ENCODE measurements at regions not wholly inside any gene's neighbourhood (a gene's known extent, or its start where the extent isn't known, plus 50 kb on each side); places are given as distances from the start of the nearest gene placed in this dataset.

DNA sequence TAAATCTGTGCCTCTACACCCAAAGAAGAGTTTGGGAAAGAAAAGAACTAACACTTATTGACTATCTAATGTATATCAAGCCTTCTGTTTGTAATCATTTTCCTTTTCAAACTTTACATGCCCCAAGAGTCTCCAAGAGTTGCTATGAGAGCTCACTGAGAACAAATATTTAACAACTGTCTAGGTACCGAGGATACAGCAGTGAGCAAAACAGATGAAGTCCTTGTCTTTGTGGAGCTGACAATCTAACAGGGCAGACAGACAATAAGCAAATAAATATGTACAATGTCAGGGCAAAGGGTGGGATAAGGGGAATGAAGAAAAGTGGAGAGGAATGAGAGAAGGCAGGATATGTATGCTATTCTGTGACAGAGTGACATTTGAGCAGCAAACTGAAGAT lies 64.8 kb upstream of the KSR1 start:
- no peak overlapping the region for H3K27ac ChIP-seq (ENCODE audit: insufficient read depth, low read depth, low read length, poor library complexity, severe bottlenecking)
- no peaks in the 10 kb centered on the region for H3K36me3 ChIP-seq (ENCODE audit: control insufficient read depth, insufficient read depth, low read length)
- WGBS, 2 experiments, result 90 to 100% methylated on average over 1 of the region's 1 CpG
- H3K27me3 ChIP-seq (ENCODE audit: control insufficient read depth, insufficient read depth, low read length, poor library complexity, severe bottlenecking), result no peaks in the 10 kb centered on the region
- H3K4me3 ChIP-seq (ENCODE audit: insufficient read depth, low read depth, low read length), result no peak overlapping the region
- H3K9me3 ChIP-seq (ENCODE audit: control insufficient read depth, low read length), result no peaks in the 10 kb centered on the region
- H3K4me1 ChIP-seq (ENCODE audit: control insufficient read depth, insufficient read depth, low read length), result no peaks in the 10 kb centered on the region

DNA sequence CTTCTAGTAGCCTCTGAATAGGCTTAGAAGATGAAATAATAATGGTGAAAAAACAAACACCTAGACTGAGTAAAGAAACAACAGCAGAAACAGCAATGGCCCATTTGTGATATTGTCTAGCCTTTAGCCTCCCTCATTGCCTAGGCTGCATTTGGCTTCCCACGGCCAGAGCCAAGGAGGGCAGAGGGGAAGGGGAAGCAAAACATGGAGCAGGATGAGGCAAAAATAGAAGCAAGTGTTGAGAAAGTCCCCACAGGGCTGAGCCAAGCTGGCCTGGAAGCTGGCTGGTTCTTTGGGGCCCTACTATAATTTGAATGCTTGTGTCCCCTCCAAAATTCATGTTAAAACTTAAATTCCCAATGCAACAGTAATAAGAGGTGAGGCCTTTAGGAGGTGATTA lies 60.2 kb upstream of the KSR1 start:
- WGBS, 2 experiments, result 90 to 94% methylated on average over 1 of the region's 1 CpG
- H3K27me3 ChIP-seq (ENCODE audit: control insufficient read depth, insufficient read depth, low read length, poor library complexity, severe bottlenecking), result no peaks in the 10 kb centered on the region
- H3K27ac ChIP-seq (ENCODE audit: insufficient read depth, low read depth, low read length, poor library complexity, severe bottlenecking), result no peak overlapping the region
- H3K4me1 ChIP-seq (ENCODE audit: control insufficient read depth, insufficient read depth, low read length), result no peaks in the 10 kb centered on the region
- H3K9me3 ChIP-seq (ENCODE audit: control insufficient read depth, low read length), result no peaks in the 10 kb centered on the region
- H3K36me3 ChIP-seq (ENCODE audit: control insufficient read depth, insufficient read depth, low read length), result no peaks in the 10 kb centered on the region
- no peak overlapping the region for H3K4me3 ChIP-seq (ENCODE audit: insufficient read depth, low read depth, low read length)

DNA sequence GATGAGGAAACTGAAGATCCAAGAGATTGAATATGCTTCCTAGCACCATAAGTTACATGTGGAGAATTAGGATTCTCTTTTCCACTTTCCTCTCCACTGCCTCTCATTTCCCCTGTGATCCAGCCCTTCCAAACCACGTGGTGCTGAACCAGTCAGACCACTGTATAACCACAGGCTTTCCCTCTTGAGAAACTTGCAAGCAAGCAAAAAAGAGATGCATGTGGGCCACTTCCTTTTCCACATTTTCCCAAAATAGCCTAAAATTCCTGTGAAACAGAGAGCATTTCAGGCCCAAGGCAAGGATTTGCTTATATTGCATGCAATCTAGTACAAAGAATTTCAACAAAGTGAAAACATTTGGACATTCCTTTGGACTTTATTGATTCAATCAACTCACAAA lies 59.3 kb upstream of the KSR1 start:
- WGBS, 2 experiments, result 37 to 63% methylated on average over 1 of the region's 1 CpG
- Histone ChIP-seq H3K27ac (ENCODE audit: insufficient read depth, low read depth, low read length, poor library complexity, severe bottlenecking) (no peak overlapping the region), H3K4me1 (ENCODE audit: control insufficient read depth, insufficient read depth, low read length) (no peaks in the 10 kb centered on the region), H3K27me3 (ENCODE audit: control insufficient read depth, insufficient read depth, low read length, poor library complexity, severe bottlenecking) (no peaks in the 10 kb centered on the region), H3K36me3 (ENCODE audit: control insufficient read depth, insufficient read depth, low read length) (no peaks in the 10 kb centered on the region), H3K4me3 (ENCODE audit: insufficient read depth, low read depth, low read length) (no peak overlapping the region), H3K9me3 (ENCODE audit: control insufficient read depth, low read length) (no peaks in the 10 kb centered on the region)

DNA sequence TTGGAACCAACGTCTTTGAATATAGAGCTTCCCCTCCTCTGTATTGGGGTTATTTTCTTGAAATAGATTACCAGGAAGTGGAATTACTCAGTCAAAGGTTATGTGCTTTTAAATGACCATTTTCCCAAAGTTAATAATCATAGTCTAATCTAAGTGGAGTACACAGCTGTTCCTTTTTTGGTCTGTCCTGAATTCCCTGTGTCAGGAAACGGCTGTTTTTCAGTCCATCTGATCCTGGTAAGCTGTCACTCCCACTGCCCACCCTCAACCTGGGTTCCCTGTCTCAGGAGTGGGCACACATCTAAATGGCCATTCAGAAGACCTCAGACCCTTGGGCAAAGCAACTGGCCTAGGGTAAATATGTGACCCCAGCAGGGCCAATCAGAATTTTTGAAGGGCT lies 57.6 kb upstream of the KSR1 start:
- Histone ChIP-seq H3K4me1 (ENCODE audit: control insufficient read depth, insufficient read depth, low read length) (no peaks in the 10 kb centered on the region), H3K27ac (ENCODE audit: insufficient read depth, low read depth, low read length, poor library complexity, severe bottlenecking) (no peak overlapping the region), H3K9me3 (ENCODE audit: control insufficient read depth, low read length) (no peaks in the 10 kb centered on the region), H3K4me3 (ENCODE audit: insufficient read depth, low read depth, low read length) (no peak overlapping the region), H3K36me3 (ENCODE audit: control insufficient read depth, insufficient read depth, low read length) (no peaks in the 10 kb centered on the region), H3K27me3 (ENCODE audit: control insufficient read depth, insufficient read depth, low read length, poor library complexity, severe bottlenecking) (no peaks in the 10 kb centered on the region)
- WGBS, 2 experiments, result 90 to 96% methylated on average over 2 of the region's 2 CpGs

DNA sequence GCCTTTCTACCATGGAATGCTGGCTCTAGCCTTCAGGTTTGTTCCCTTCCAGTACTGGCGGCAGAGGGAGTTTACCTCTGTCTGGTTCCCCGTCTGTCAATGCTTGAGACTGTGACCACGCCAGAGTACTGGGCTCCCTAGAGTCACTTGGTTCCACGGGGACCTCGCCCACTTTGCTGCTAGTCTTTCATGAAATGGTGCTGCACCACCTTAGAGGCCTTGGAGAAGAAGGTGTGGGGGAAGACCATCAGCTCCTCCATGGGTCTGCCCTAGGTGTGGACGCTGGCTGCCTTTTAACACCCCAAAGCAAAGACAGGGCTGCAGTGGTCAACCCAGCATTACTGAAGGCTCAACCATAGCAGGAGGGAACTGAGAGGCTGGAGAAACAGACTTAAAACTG lies 55.3 kb upstream of the KSR1 start:
- Histone ChIP-seq H3K27ac (ENCODE audit: insufficient read depth, low read depth, low read length, poor library complexity, severe bottlenecking) (no peak overlapping the region), H3K27me3 (ENCODE audit: control insufficient read depth, insufficient read depth, low read length, poor library complexity, severe bottlenecking) (no peaks in the 10 kb centered on the region), H3K4me3 (ENCODE audit: insufficient read depth, low read depth, low read length) (no peak overlapping the region), H3K9me3 (ENCODE audit: control insufficient read depth, low read length) (no peaks in the 10 kb centered on the region), H3K4me1 (ENCODE audit: control insufficient read depth, insufficient read depth, low read length) (no peaks in the 10 kb centered on the region), H3K36me3 (ENCODE audit: control insufficient read depth, insufficient read depth, low read length) (no peaks in the 10 kb centered on the region)
- WGBS, 2 experiments, result 94 to 97% methylated on average over 6 of the region's 6 CpGs

DNA sequence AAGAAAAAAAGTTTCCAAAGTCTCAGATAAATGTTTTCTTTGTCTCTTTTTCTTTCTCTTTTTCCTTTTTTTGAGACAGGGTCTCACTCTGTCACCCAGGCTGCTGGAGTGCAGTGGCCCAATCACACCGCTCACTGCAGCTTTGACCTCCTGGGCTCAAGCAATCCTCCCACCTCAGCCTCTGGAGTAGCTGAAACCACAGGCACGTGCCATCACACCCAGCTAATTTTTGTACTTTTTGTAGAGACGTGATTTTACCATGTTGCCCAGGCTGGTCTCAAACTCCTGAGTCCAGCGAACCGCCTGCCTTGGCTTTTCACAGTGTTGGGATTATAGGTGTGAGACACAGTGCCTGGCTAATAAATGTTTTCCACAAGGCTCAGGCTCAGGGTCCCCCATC lies 53.3 kb upstream of the KSR1 start:
- Histone ChIP-seq H3K27ac (ENCODE audit: insufficient read depth, low read depth, low read length, poor library complexity, severe bottlenecking) (no peak overlapping the region), H3K4me3 (ENCODE audit: insufficient read depth, low read depth, low read length) (no peak overlapping the region), H3K9me3 (ENCODE audit: control insufficient read depth, low read length) (no peaks in the 10 kb centered on the region), H3K27me3 (ENCODE audit: control insufficient read depth, insufficient read depth, low read length, poor library complexity, severe bottlenecking) (no peaks in the 10 kb centered on the region), H3K36me3 (ENCODE audit: control insufficient read depth, insufficient read depth, low read length) (no peaks in the 10 kb centered on the region), H3K4me1 (ENCODE audit: control insufficient read depth, insufficient read depth, low read length) (no peaks in the 10 kb centered on the region)
- WGBS, 2 experiments, result 83 to 87% methylated on average over 5 of the region's 5 CpGs

DNA sequence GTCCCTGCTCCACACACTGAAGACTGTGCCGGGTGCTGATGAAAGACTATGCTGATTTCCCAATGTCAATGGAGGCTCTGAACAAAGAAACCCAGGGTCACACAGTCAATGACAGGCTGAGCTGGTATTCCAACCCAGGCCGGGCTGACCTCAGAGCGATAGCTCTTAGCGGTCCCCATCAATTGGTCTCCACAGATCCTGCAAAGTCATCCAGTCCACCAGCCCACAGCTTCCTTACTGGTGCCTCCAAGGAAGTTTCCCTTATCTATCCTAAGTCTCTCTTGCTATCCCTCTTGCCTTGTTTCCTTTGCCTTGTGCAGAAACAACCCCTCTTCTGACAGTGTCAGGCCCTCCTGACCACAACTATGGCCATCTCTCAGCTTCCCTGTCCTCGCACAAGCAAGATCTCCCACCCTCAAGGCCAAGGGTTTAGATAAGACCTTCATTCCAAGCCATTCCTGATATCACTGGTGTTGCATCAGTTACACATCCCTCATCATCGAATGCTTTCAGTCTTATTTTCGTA lies 52.7 kb upstream of the KSR1 start:
- Histone ChIP-seq H3K4me1 (ENCODE audit: control insufficient read depth, insufficient read depth, low read length) (peaks cover 4% of the 10 kb centered on the region), H3K27me3 (ENCODE audit: control insufficient read depth, insufficient read depth, low read length, poor library complexity, severe bottlenecking) (no peaks in the 10 kb centered on the region), H3K4me3 (ENCODE audit: insufficient read depth, low read depth, low read length) (no peak overlapping the region), H3K36me3 (ENCODE audit: control insufficient read depth, insufficient read depth, low read length) (no peaks in the 10 kb centered on the region), H3K27ac (ENCODE audit: insufficient read depth, low read depth, low read length, poor library complexity, severe bottlenecking) (no peak overlapping the region), H3K9me3 (ENCODE audit: control insufficient read depth, low read length) (no peaks in the 10 kb centered on the region)
- WGBS, 2 experiments, result 60 to 62% methylated on average over 7 of the region's 7 CpGs

DNA sequence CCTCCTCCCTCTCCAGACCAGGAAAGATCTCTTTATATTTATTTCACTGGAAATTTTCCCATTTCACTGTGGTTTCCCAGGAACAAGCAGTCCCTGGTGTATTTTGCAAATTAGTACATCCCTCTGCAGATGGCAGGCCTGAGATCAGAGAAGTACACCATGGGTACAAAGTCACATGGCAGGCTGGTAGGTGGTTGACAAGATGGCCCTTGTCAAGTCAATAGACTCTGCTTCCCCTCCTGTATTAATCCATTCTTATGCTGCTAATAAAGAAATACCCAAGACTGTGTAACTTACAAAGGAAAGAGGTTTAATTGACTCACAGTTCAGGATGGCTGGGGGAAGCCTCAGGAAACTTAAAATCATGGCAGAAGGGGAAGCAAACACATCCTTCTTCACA lies 51.6 kb upstream of the KSR1 start:
- no peak overlapping the region for H3K4me3 ChIP-seq (ENCODE audit: insufficient read depth, low read depth, low read length)
- no peaks in the 10 kb centered on the region for H3K36me3 ChIP-seq (ENCODE audit: control insufficient read depth, insufficient read depth, low read length)
- H3K9me3 ChIP-seq (ENCODE audit: control insufficient read depth, low read length), result no peaks in the 10 kb centered on the region
- no peaks in the 10 kb centered on the region for H3K27me3 ChIP-seq (ENCODE audit: control insufficient read depth, insufficient read depth, low read length, poor library complexity, severe bottlenecking)
- peaks cover 6% of the 10 kb centered on the region for H3K4me1 ChIP-seq (ENCODE audit: control insufficient read depth, insufficient read depth, low read length)
- H3K27ac ChIP-seq (ENCODE audit: insufficient read depth, low read depth, low read length, poor library complexity, severe bottlenecking), result no peak overlapping the region

Data from ectodermal cell (in vitro differentiated cells).